GM12878 (cell line): ENCODE measurements at regions not wholly inside any gene's neighbourhood (a gene's known extent, or its start where the extent isn't known, plus 50 kb on each side); places are given as distances from the start of the nearest gene placed in this dataset.

Experiments used
- ATAC-seq: fragments of 200-7000 bp; cut with Tn5 transposase; 3 replicates; pipeline ENCODE4 v1.9.1; 2020; ENCODE audit warnings: mild to moderate bottlenecking, moderate library complexity
- BruUV-seq: library from RNA; stranded (reverse); fragments of 400-500 nt; replicated peaks from 2 replicates; lab custom pipeline; 2021; lab: Mats Ljungman, UMichigan
- CTCF ChIA-PET: fragments of 300-600 bp; sonication (Branson Sonifier 250); formaldehyde crosslinking; extraction: SDS; loops from one replicate; lab custom pipeline; 2021; ENCODE audit warnings: inconsistent platforms; lab: Yijun Ruan, JAX
- POLR2A ChIA-PET: fragments of 350-600 bp; formaldehyde crosslinking; extraction: SDS; loops from one replicate; lab custom pipeline; 2021; ENCODE audit warnings: inconsistent platforms; lab: Charles Lee
- RAD21 ChIA-PET: fragments of 300-600 bp; sonication (Branson Sonifier 250); formaldehyde crosslinking; loops from one replicate; lab custom pipeline; 2023; ENCODE audit warnings: antibody characterized with exemption; ENCODE audit not compliant: unreplicated experiment; lab: Charles Lee
- SMC1A ChIA-PET: fragments of 300-600 bp; sonication (Branson Sonifier 250); formaldehyde crosslinking; loops from one replicate; lab custom pipeline; 2023; ENCODE audit not compliant: unreplicated experiment, uncharacterized antibody; lab: Charles Lee
- DNase-seq: peaks from one replicate; pipeline ENCODE4 v3.0.0-alpha.2; 2011; ENCODE audit warnings: low read depth, low spot score
- FAIRE-seq: peaks from 3 replicates; lab custom pipeline; 2011; peaks lifted over from hg19 to GRCh38; lab: Jason Lieb, UNC
- H2AFZ ChIP-seq: 2 replicates; pipeline ENCODE4 v1.6.0; 2011; ENCODE audit warnings: low read depth, low read length, control low read depth; ENCODE audit not compliant: control insufficient read depth
- H3K27ac ChIP-seq: 2 replicates; pipeline ENCODE4 v1.5.1; 2011; ENCODE audit warnings: control low read depth; ENCODE audit not compliant: control insufficient read depth, insufficient read depth
- H3K27me3 ChIP-seq, 2 experiments: replicated peaks in 1 of 2; 2 replicates each; pipeline versions ENCODE4 v1.6.0 to v1.6.1; 2011; ENCODE audit warnings: low read length in 1 of 2; ENCODE audit not compliant: control insufficient read depth in 2 of 2, insufficient read depth in 2 of 2
- H3K36me3 ChIP-seq, 2 experiments: 2 replicates each; pipeline ENCODE4 v1.5.1; 2011; ENCODE audit warnings: low read length in 1 of 2; ENCODE audit not compliant: control insufficient read depth in 2 of 2, insufficient read depth in 2 of 2
- H3K4me1 ChIP-seq: 2 replicates; pipeline ENCODE4 v1.6.1; 2011; ENCODE audit warnings: mild to moderate bottlenecking, low read length, moderate library complexity, mixed read lengths; ENCODE audit not compliant: control insufficient read depth, insufficient read depth
- H3K4me2 ChIP-seq: 2 replicates; pipeline ENCODE4 v1.6.0; 2011; ENCODE audit warnings: control low read depth; ENCODE audit not compliant: control insufficient read depth, insufficient read depth
- H3K4me3 ChIP-seq: fragments of 200-600 bp; sonication (generic); 2 replicates; pipeline ENCODE4 v1.5.1; 2016
- H3K79me2 ChIP-seq: 2 replicates; pipeline ENCODE4 v1.6.0; 2011; ENCODE audit warnings: low read length; ENCODE audit not compliant: control insufficient read depth, insufficient read depth
- H3K9ac ChIP-seq: 2 replicates; pipeline ENCODE4 v1.8.0; 2011; ENCODE audit warnings: low read length, control low read depth, mixed read lengths; ENCODE audit not compliant: control insufficient read depth, insufficient read depth
- H3K9me3 ChIP-seq: replicated peaks from 3 replicates; pipeline ENCODE4 v1.5.1; 2011; ENCODE audit warnings: mild to moderate bottlenecking, low read length; ENCODE audit not compliant: control insufficient read depth, insufficient read depth
- H4K20me1 ChIP-seq: 2 replicates; pipeline ENCODE4 v1.6.0; 2011; ENCODE audit not compliant: control insufficient read depth, insufficient read depth
- MTA3 ChIP-seq: IDR thresholded peaks from 2 replicates; pipeline ENCODE4 v1.6.1; 2012; ENCODE audit warnings: low read length, inconsistent platforms, borderline replicate concordance
- PRDM15 ChIP-seq: fragments of 450-650 bp; formaldehyde crosslinking; IDR thresholded peaks from 2 replicates; pipeline ENCODE4 v1.4.0; 2020; ENCODE audit warnings: mild to moderate bottlenecking, moderate library complexity
- REST ChIP-seq: IDR thresholded peaks from 2 replicates; pipeline ENCODE4 v1.6.1; 2012; ENCODE audit warnings: mild to moderate bottlenecking, low read depth, low read length
- TAF1 ChIP-seq: IDR thresholded peaks from 2 replicates; pipeline ENCODE4 v1.6.1; 2011; ENCODE audit warnings: mild to moderate bottlenecking, low read depth, low read length, borderline replicate concordance
- YY1 ChIP-seq: IDR thresholded peaks from 2 replicates; pipeline ENCODE4 v1.6.1; 2011; ENCODE audit warnings: low read depth, mild to moderate bottlenecking, low read length
- ZBTB4 ChIP-seq: fragments of 450-650 bp; formaldehyde crosslinking; IDR thresholded peaks from 2 replicates; pipeline ENCODE4 v1.4.0; 2022; ENCODE audit warnings: mild to moderate bottlenecking, moderate library complexity
- WGBS: methylation state at CpG from one replicate; pipeline ENCODE4 v1.1.6; 2016; ENCODE audit warnings: low lambda C conversion rate; ENCODE audit not compliant: insufficient replicate concordance, insufficient coverage; ENCODE audit errors: missing lambda C conversion rate; 5-methylcytosine and 5-hydroxymethylcytosine counted together
- in situ Hi-C: fragments of 300-500 bp; cut with MboI; formaldehyde crosslinking; loops from 9 replicates; pipeline ENCODE4 v1.14.3; 2018; ENCODE audit warnings: mixed read lengths
- intact Hi-C: fragments of 100-400 bp; cut with micrococcal nuclease; formaldehyde crosslinking; loops from one replicate; pipeline ENCODE4 v1.14.2; 2022; ENCODE audit not compliant: unreplicated experiment

GRCh38 chr3:31422237-31422636 lies 110.5 kb upstream of the STT3B start:
- no peak overlapping the region for H3K9ac ChIP-seq
- DNase-seq, result no peak
- peak; percentile 18 for FAIRE-seq
- no peak overlapping the region for H3K27ac ChIP-seq
- in situ Hi-C loops, result no loop called here
- no peaks in the 10 kb centered on the region for H3K36me3 ChIP-seq
- no peaks in the 10 kb centered on the region for H3K79me2 ChIP-seq
- ChIA-PET CTCF (interaction anchor here (2.0 kb wide), 1 partner anchor 40 kb away, joined by 4 read pairs; no protein-coding TSS in a partner anchor), SMC1A (interaction anchor here (0.9 to 2.5 kb wide), 5 partner anchors 17 to 202 kb away, joined by 3 to 6 read pairs (median 3); no protein-coding TSS in a partner anchor), RAD21 (interaction anchor here (1.2 to 1.6 kb wide), 2 partner anchors 40 to 180 kb away, joined by 3 to 4 read pairs; no protein-coding TSS in a partner anchor), POLR2A (interaction anchor here (1.4 kb wide), 1 partner anchor 111 kb away, joined by 5 read pairs; the partner anchor contains the start of gene STT3B)
- H3K9me3 ChIP-seq, result peaks cover 2% of the 10 kb centered on the region; the same call in 2 of the 3 replicates
- H3K4me3 ChIP-seq, result no peak overlapping the region
- no peaks in the 10 kb centered on the region for H3K27me3 ChIP-seq
- intact Hi-C loops, result no loop called here
- H3K4me2 ChIP-seq, result no peak overlapping the region
- no peak for ATAC-seq
- no peak for TF ChIP-seq TAF1
- TF ChIP-seq MTA3, result no peak
- TF ChIP-seq PRDM15 (CRISPR knock-in tag), result no peak
- TF ChIP-seq ZBTB4 (CRISPR knock-in tag), result no peak
- no peak for TF ChIP-seq REST
- TF ChIP-seq YY1, result 0 out of 2 replicates have a peak, but pooled peaks have one; percentile 24
- 100% methylated on average over 1 of the region's 1 CpG for WGBS
- H3K4me1 ChIP-seq, result peaks cover 6% of the 10 kb centered on the region; the same call in 1 of the 2 replicates
- H4K20me1 ChIP-seq, result no peaks in the 10 kb centered on the region
- H2AFZ ChIP-seq, result no peak overlapping the region
- BruUV-seq, result no TSS peak
